IPS-20b (cell line): ENCODE measurements at regions not wholly inside any gene's neighbourhood (a gene's known extent, or its start where the extent isn't known, plus 50 kb on each side); places are given as distances from the start of the nearest gene placed in this dataset.

Experiments
- H3K27ac ChIP-seq: one replicate; pipeline ENCODE4 v1.5.1; 2013; ENCODE audit warnings: low read length
- H3K27me3 ChIP-seq: 2 replicates; pipeline ENCODE4 v1.6.1; 2013; ENCODE audit warnings: mild to moderate bottlenecking, low read length, inconsistent platforms; ENCODE audit not compliant: insufficient read depth
- H3K36me3 ChIP-seq: 2 replicates; pipeline ENCODE4 v1.6.1; 2013; ENCODE audit warnings: low read depth, mild to moderate bottlenecking, inconsistent platforms, low read length, moderate library complexity; ENCODE audit not compliant: insufficient read depth
- H3K4me1 ChIP-seq: 2 replicates; pipeline ENCODE4 v1.6.1; 2013; ENCODE audit warnings: mild to moderate bottlenecking, control low read depth, inconsistent platforms, low read length, moderate library complexity; ENCODE audit not compliant: insufficient read depth
- H3K4me3 ChIP-seq: 2 replicates; pipeline ENCODE4 v1.5.1; 2013; ENCODE audit warnings: mild to moderate bottlenecking, low read length, inconsistent platforms
- H3K9ac ChIP-seq: 2 replicates; pipeline ENCODE4 v1.6.1; 2013; ENCODE audit warnings: low read depth, mild to moderate bottlenecking, inconsistent platforms, low read length, moderate library complexity
- H3K9me3 ChIP-seq: 2 replicates; pipeline ENCODE4 v1.6.1; 2013; ENCODE audit warnings: mild to moderate bottlenecking, low read depth, low read length, inconsistent platforms; ENCODE audit not compliant: insufficient read depth

- H3K9me3 ChIP-seq, result no peaks in the 10 kb centered on the region
- no peaks in the 10 kb centered on the region for H3K27me3 ChIP-seq
- H3K36me3 ChIP-seq, result no peaks in the 10 kb centered on the region
- H3K4me1 ChIP-seq, result no peaks in the 10 kb centered on the region
- H3K4me3 ChIP-seq, result no peak overlapping the region
- no peak overlapping the region for H3K27ac ChIP-seq
- H3K9ac ChIP-seq, result no peak overlapping the region
These were observed 244.4 kb upstream of the FBXL7 start for GRCh38 chr5:15255576-15255975.

- Histone ChIP-seq H3K4me3 (no peak overlapping the region), H3K27ac (no peak overlapping the region), H3K36me3 (no peaks in the 10 kb centered on the region), H3K9ac (no peak overlapping the region), H3K4me1 (no peaks in the 10 kb centered on the region), H3K27me3 (no peaks in the 10 kb centered on the region), H3K9me3 (no peaks in the 10 kb centered on the region)
These were observed 245.4 kb upstream of the FBXL7 start for GRCh38 chr5:15254607-15255006.

GRCh38 chr5:15252331-15252730 lies 247.6 kb upstream of the FBXL7 start:
- Histone ChIP-seq H3K9me3 (no peaks in the 10 kb centered on the region), H3K36me3 (no peaks in the 10 kb centered on the region), H3K9ac (no peak overlapping the region), H3K4me3 (no peak overlapping the region), H3K27ac (no peak overlapping the region), H3K4me1 (no peaks in the 10 kb centered on the region), H3K27me3 (no peaks in the 10 kb centered on the region)

GRCh38 chr5:15249152-15249551 lies 250.8 kb upstream of the FBXL7 start:
- no peaks in the 10 kb centered on the region for H3K27me3 ChIP-seq

GRCh38 chr5:15248731-15249130 lies 251.2 kb upstream of the FBXL7 start:
- Histone ChIP-seq H3K4me3 (no peak overlapping the region), H3K9ac (no peak overlapping the region), H3K36me3 (no peaks in the 10 kb centered on the region), H3K9me3 (peaks cover 10% of the 10 kb centered on the region), H3K4me1 (no peaks in the 10 kb centered on the region), H3K27me3 (no peaks in the 10 kb centered on the region), H3K27ac (no peak overlapping the region)

More at GRCh38 chr5:15249152-15249551, 250.8 kb upstream of the FBXL7 start:
- Histone ChIP-seq H3K27ac (no peak overlapping the region), H3K36me3 (no peaks in the 10 kb centered on the region), H3K4me3 (no peak overlapping the region), H3K9me3 (peaks cover 10% of the 10 kb centered on the region), H3K4me1 (no peaks in the 10 kb centered on the region), H3K9ac (no peak overlapping the region)

GRCh38 chr5:15245913-15246312 lies 254.1 kb upstream of the FBXL7 start:
- no peak overlapping the region for H3K27ac ChIP-seq
- no peaks in the 10 kb centered on the region for H3K27me3 ChIP-seq
- no peak overlapping the region for H3K4me3 ChIP-seq
- H3K9me3 ChIP-seq, result peaks cover 19% of the 10 kb centered on the region
- no peak overlapping the region for H3K9ac ChIP-seq
- no peaks in the 10 kb centered on the region for H3K4me1 ChIP-seq
- H3K36me3 ChIP-seq, result no peaks in the 10 kb centered on the region

GRCh38 chr5:15243301-15244020 lies 256.5 kb upstream of the FBXL7 start:
- H3K4me3 ChIP-seq, result no peak overlapping the region
- no peaks in the 10 kb centered on the region for H3K36me3 ChIP-seq
- no peak overlapping the region for H3K27ac ChIP-seq
- H3K9ac ChIP-seq, result no peak overlapping the region
- no peaks in the 10 kb centered on the region for H3K4me1 ChIP-seq
- H3K9me3 ChIP-seq, result peaks cover 36% of the 10 kb centered on the region
- no peaks in the 10 kb centered on the region for H3K27me3 ChIP-seq

- Histone ChIP-seq H3K9ac (no peak overlapping the region), H3K36me3 (no peaks in the 10 kb centered on the region), H3K4me1 (no peaks in the 10 kb centered on the region), H3K9me3 (peaks cover 35% of the 10 kb centered on the region), H3K4me3 (no peak overlapping the region), H3K27me3 (no peaks in the 10 kb centered on the region), H3K27ac (no peak overlapping the region)
These were observed 258.7 kb upstream of the FBXL7 start for GRCh38 chr5:15241216-15241821.

GRCh38 chr5:15238006-15238405 lies 262.0 kb upstream of the FBXL7 start:
- Histone ChIP-seq H3K36me3 (no peaks in the 10 kb centered on the region), H3K27ac (no peak overlapping the region), H3K27me3 (no peaks in the 10 kb centered on the region), H3K4me3 (no peak overlapping the region), H3K9ac (no peak overlapping the region), H3K9me3 (peaks cover 26% of the 10 kb centered on the region), H3K4me1 (peaks cover 20% of the 10 kb centered on the region; the same call in 1 of the 2 replicates)

GRCh38 chr5:15236911-15237508 lies 263.0 kb upstream of the FBXL7 start:
- Histone ChIP-seq H3K9ac (no peak overlapping the region), H3K4me3 (no peak overlapping the region), H3K27ac (no peak overlapping the region), H3K4me1 (peaks cover 20% of the 10 kb centered on the region; the same call in 1 of the 2 replicates), H3K27me3 (no peaks in the 10 kb centered on the region), H3K9me3 (peaks cover 26% of the 10 kb centered on the region), H3K36me3 (no peaks in the 10 kb centered on the region)

- no peak overlapping the region for H3K27ac ChIP-seq
- H3K9ac ChIP-seq, result no peak overlapping the region
- no peaks in the 10 kb centered on the region for H3K36me3 ChIP-seq
- H3K9me3 ChIP-seq, result peaks cover 8% of the 10 kb centered on the region
- no peaks in the 10 kb centered on the region for H3K27me3 ChIP-seq
- no peak overlapping the region for H3K4me3 ChIP-seq
- H3K4me1 ChIP-seq, result peaks cover 20% of the 10 kb centered on the region; the same call in 1 of the 2 replicates
These were observed 265.1 kb upstream of the FBXL7 start for GRCh38 chr5:15234911-15235310.

- no peaks in the 10 kb centered on the region for H3K36me3 ChIP-seq
- H3K4me3 ChIP-seq, result no peak overlapping the region
- peaks cover 3% of the 10 kb centered on the region for H3K9me3 ChIP-seq
- H3K9ac ChIP-seq, result no peak overlapping the region
- no peaks in the 10 kb centered on the region for H3K27me3 ChIP-seq
- no peak overlapping the region for H3K27ac ChIP-seq
- H3K4me1 ChIP-seq, result peaks cover 20% of the 10 kb centered on the region; the same call in 1 of the 2 replicates
These were observed 265.6 kb upstream of the FBXL7 start for GRCh38 chr5:15234366-15234765.
